Right hindlimb (tissue), 1 donor: ENCODE measurements at regions not wholly inside any gene's neighbourhood (a gene's known extent, or its start where the extent isn't known, plus 50 kb on each side); places are given as distances from the start of the nearest gene placed in this dataset.

ENCODE experiments used
- DNase-seq: peaks from one replicate; pipeline ENCODE4 v3.0.0-alpha.2; 2018

DNA sequence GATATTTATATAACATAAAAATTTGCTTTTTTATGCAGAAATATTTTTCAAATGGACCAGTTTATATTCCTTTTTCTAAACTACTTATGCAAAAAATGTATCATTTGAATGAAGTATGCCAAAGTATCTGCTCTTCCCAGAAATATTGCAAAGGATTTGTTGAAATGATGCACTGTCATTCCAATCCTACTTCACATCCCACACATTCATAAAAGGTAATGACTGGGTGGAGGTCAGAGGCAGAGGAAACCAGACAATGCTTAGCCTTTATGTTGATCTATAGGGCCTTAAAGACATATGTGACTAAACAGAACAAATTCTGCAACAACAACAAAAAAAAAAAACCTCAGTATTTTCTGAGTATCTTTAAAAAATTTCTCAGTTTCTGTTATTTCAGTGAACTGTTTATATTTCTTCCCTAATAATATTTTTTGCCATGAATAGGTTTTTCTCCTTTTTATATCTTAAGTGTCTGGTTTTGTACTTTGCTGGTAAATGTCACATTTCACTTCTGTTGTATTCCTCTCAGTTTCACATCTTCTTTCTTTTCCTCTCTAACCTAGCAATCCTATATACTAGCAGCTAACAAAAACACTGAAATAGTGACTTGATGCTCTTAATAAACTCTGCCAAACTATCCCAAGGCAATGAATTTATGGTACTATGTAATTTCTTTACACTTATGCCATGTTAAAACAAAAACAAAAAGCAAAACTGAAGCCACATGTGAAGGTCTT lies 374.1 kb downstream of the BCKDHB start:
- no peak for DNase-seq

DNA sequence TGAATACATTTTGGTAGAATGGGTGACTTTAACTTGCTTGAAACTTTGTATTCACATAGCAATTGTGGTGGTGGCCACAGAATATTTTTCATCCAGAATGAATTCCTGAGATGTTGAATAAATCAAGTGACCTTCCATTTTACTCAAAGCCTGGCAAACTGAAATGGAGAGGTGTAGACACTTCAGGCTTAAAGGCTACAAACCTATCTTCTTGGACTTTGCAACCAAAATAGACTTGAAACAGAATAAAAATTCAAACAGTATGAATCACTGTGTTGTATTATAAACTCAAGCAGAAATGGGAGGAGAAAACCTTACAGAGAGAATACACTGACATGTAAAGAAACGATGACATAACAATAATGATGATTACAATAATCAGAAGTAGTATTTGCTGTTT lies 371.6 kb downstream of the BCKDHB start:
- DNase-seq: no peak

DNA sequence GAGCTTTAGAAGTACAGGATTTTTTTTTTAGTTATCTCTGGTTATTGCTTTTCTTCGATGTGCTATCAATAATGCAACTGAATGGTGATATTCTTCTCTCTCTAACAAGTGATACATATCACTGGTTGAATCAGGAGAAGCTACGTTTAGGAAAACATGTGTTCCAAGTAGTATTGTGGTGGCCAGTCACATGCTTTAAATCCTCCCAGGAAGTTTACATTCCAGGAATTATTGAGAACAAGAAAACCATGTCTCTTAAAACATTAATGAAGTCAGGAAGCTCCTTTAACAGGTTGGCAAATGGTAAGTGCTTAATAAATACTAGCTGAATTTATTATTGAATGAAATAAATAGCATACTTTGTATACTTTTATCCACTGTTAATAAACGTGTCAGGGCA lies 371.1 kb downstream of the BCKDHB start:
- DNase-seq: no peak

DNA sequence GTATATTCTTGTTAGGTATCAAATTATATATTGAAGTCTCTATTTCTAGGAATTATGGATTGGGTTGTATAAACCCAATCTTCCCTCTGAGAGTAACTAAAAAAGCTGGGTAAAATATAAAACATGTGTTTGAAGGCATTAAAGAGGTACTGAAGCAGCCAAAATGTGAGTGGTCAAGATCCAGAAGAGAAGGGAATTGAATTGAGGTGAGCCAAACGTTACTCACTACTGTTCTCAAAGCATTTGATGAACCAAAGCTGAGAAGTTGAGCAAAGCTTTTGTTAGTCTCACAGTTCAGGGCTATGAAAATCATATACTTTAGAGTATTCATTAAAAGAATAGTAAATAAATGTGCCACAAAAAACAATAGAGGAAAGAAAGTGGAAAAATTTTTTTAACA lies 365.8 kb downstream of the BCKDHB start:
- DNase-seq: no peak

DNA sequence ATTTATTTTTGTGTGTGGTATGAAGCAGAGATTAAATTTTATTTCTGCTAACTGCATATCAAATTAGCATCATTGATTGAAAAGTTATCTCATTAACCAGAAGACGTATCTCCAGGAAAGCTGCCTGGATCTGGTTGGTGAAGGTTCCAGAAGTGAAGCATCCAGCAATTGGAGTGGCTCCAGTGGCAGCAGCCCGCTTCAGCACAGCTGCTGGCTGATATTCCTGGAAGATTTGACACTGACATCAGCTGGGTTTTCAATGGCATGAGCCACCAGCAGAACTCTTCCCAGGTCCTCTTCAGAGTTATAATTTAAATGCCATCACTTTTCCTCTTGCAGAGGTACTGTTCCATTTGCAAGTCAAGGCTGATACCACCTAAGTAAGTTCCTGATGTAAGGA lies 363.5 kb downstream of the BCKDHB start:
- peak; percentile 29 for DNase-seq

DNA sequence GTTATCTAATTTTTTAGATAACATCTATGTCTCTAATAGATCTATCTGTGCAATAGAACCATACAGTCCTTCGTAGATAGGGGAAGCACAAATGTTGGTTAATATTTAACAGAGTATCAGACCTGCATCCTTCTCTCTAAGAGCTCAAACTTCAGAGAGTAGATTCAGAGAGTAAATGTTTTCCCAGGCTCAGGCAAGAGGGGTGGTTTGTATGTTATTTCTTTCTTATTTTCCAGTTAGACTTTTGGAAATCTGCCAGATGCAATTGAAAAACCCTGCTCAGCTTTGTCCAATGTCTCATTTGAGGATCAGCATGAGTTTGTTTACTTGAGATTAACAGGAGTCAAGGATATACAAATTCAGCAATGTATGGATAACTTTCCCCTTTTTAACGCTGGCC lies 361.9 kb downstream of the BCKDHB start:
- no peak for DNase-seq

DNA sequence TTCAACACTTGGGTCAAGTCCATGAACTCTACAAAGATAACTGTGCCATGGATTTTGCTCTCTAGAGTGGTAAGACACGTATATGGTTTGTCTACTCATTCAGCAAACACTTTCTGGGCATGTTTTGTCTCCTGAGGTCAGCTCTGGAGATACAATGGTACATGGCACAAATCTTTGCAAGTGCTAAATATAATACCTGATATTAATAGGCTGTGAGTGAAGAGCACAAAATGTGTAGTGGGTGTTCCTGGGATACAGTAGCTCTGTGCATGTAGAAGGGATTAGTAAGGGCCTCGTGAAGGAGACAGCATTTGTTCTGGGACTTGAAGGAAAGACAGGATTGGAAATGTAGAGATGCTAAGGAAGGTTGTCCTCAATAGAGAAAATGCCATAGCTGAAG lies 360.9 kb downstream of the BCKDHB start:
- DNase-seq: no peak

DNA sequence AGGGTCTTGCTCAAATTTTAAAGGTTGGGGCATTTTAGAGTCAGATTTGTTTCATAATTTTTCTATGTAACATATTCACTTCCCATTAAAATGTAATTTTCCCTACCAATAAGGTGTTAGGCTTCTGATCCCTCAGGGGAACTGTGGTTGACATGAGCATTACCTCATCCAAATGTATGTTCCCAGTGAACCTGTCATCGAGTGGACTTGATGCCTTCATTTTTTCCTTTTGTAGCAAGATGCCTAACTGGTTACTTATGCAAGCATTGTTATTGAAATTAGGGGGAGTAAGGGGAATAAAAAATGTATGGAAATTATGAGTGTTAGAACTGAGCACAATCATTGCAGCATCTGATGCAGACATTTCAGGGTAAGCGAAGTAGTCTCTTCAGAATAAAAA lies 360.5 kb downstream of the BCKDHB start:
- DNase-seq: no peak

DNA sequence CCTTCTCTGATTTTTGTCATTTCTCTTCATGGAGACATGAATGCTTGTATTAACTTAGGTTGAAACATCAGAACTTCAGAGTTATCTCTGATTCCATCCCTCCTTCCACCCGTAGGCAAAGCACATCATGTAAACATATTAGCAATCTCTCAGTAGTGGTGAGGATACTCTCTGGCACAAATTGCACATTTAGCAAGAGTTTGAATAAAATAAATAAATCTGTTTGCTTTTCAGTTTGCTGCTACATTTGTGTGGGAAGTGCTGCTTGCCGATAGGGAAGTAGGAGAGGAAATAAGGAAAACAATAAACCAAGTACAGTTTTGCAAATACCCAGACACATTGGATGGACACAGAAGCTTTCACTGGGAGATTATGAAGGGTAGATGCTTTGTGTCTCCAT lies 359.0 kb downstream of the BCKDHB start:
- DNase-seq: no peak

DNA sequence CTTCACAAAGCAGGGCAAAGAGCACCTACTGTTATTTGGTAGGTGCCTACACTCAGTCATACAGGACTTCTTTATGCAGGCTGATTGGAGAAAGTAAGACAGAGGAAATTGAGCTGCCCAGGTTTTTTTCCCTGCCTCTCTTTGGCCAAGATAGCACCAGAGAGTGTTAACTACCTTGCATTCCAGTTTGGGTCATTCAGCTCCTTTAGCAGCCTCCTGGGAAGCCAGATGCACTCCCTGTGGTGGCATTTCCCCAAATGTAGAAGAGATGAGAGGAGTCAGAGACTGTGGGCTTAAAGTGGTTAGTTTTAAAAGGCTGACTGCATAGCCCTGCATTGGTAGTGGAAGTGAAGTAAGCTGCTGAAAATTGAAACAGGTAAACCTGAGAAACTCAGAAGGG lies 358.4 kb downstream of the BCKDHB start:
- DNase-seq: no peak

DNA sequence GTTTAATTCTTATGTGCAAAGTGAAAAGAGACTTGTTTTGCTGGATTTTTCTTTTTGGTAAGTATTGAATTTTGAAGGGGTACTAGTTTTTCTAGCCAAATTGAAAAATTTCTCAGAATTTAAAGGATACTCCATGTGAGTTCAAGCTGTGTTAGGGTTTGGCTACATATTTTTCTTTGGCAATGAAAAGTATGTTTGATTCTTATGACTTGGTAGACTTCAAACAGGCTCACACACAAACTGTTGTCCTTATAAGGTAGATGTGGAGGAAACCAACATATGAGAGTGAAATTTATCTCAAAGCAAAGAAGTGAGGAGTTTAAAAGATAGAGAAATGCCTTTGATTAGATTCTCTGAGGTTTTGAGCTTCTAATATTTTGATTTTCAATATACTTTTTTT lies 356.7 kb downstream of the BCKDHB start:
- DNase-seq: no peak

DNA sequence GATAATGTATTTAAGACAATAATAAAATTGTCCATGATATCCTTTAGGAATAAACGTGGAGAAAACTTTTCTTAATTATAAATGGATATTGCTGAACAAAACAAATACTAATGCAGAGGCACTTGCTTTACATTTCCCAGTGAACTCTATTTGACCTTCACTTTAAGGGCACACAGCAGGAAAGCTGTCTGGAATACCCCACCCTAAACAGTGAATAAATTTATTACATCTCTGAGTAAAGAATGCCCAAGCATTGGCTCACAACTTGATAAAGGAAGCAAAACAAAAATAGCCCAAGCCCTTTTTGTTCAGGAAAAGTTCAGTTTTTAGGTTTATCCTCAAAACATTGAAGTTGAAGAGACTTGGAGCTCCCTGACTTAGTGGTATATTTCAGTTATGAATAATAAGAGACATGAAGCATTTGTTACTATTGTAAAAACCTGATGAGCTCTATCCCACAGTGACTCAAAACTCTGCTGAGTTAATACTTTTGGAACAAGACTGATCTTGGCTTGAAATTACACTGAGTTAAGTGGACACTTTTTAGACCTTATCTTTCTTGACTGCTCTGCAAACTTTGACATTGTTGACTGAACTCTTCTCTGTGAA lies 353.9 kb downstream of the BCKDHB start:
- no peak for DNase-seq

DNA sequence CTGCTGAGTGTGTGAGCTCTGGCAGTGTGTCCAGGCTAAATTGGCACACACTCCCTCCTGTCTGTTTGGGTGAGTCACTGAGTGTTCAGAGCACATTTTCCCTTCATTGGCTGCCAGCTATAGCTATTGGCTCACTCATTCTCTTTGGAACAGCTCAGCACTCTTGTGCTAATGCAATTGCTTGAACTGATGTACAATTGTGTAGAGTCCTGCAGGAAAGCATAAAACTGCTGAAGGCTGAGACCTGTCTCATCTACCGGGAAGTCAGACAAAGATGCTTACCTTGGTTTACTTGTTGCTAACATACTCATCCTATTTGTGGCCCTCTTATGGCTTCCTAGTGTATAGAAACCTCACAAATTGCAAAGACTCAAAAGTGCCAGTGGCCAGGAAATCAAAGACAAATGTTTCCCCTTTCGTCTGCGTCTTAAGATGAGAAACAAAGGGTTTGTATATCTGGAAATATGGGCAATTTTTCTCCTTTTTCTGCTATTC lies 351.0 kb downstream of the BCKDHB start:
- DNase-seq: peak; percentile 92

DNA sequence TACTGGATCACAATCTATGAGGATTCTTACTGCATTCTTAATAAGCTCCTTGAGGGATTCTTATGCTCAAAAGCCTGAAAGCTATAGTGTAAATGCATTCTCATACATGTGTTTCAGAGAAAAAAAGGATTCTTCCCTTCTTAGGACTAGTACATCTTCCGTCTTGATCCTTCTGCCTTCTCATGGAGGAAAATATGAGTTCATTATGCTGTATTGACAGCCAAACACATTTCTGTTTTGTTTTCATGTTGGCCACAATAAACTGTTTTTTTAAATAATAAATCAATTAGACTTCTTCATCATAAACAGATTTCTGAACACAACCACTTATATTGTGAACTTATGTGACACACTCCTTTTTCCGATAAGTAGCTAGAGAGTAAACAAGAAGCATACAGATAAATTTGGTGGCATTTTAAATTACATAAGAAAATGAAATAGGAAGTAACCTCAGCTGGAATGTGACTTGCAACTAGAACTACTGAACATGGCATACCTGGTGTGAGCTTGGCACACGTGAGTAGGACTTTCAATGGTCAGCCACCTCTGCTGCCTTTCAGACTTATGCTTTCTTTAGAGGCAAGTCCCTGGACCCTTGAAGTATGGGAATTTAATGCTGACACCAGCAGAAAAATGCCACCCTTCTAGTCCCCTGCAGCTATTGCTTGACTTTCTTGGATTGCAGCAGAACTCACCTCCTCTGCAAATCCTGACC lies 350.4 kb downstream of the BCKDHB start:
- DNase-seq: no peak

DNA sequence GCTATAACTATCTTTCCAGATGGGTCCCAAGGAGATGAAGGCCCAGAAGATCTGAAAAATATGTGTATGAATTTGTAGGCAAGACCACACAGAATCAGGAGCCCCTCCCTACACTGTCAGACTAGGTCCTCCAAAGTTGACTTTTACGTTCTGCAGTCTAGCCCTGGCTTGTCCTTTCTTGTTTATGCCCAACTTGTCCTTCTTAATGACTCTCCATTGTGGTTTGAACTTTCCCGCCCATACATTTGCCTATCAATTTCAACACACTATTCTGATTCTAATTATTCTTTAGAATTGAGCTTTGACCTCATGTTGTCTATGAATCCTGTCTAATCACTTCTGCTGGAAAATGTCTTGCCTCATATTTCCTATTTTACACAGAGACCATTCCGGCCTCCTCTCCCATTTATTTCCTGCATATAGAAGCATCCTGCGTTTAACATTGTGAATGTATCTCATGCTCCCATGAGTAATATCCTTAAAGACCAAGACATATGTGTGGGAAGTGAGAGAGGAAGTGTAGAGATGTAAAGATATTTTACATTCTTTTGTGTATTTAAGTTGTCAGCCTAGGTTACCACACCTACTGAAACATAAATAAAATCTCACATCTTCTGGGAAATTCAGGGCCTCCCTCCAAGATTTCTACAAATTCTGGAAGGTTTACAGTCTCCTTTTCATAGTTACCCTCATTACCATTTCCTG lies 348.3 kb downstream of the BCKDHB start:
- DNase-seq: no peak

DNA sequence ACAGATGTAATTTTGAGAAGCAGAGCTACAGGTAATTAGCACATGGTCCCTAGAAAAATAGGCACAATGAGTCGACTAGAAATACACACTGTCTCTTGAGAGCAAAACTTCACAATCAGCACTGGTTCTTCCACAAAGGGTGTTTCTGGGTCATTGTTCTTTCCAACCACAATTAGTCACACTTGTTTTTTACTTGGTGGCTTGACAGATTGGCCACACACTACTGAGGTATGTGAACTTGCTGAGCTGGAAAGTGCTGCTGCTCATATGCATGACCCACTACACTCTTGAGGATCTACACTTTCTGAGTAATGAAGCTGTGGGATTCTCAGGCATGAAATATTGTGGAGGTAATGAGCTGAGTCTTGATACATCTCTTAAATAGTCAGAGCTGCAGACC lies 347.7 kb downstream of the BCKDHB start:
- no peak for DNase-seq

DNA sequence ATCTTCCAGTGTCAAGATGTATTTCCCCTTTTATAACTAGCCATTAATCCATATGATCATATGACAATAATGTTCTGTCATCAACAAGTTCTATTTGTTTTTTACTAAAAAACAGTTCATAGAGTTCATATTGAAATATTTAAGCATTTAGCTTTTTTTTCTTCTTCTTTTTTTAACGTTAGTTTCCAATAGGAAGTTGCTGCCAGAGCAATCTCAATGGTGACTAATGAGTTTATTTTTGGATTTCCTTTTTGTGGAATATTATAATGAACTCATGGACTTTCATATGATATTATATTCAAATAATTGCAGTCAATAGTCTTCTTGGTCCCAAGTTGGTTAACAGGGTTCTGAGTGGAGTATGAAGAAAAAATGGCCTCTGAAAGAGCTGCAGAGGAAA lies 343.3 kb downstream of the BCKDHB start:
- DNase-seq: no peak

DNA sequence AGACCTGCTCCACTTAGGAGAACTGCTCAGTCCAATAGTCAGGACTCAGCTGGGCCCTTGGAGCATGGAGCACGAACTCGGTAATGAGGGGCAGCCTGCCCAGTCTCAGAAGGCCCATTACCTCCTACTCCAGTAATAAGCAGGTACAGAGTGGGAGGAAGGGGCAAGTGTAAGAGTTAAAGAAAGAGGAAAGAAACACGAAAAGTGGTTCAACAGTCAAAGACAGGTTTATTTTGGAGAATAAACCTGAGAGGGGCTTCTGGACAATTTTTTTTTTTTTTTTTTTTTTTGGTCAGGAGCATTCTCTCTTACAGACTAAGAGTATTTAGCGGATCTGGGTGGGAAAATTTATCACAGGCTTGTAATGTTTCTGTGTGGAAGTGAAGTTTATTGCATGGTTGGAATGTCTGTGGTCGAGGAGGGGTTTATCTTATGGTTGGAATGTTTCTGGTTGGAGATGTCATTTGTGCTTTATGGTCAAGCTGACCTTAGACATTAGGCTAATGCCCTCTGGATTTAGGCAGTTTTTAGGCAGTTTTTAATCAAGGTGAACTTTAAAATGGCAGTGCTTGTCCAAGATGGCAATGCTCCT lies 340.1 kb downstream of the BCKDHB start:
- no peak for DNase-seq

DNA sequence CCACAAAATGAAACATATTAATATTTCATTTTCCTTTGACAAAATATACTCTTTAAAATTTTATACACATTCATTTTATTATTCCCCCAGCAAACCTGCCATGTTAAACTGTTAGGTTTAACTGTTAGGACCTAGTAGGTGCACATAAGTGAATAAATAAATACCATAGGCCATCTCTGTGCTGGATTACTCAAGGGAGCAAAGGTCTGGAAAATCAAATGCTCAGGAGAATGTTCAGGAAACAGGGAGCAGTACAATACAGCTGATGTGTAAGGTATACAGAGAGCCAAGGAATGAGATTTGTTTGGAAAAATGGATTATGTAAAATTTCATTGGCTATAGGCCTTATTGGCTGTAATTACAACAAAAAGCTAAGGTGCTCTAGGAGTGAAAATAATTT lies 339.3 kb downstream of the BCKDHB start:
- DNase-seq: no peak

DNA sequence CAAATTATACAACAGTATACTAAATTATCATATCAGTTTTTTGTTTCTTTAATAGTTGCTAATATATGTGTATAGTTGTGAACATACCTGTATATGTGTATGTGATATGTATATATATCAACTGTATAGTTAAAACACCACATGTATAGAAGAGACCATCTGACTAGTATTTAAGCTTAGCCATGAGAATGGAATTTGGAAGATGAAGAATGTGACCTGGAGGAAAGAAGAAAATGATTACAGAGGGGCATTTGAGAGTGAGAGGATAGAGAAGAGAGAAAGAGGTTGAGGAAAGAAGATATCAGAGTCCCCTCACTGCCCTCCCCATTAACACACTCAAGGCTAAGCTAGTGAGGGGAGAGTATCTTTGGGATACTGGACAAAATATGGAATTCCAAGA lies 335.9 kb downstream of the BCKDHB start:
- no peak for DNase-seq

DNA sequence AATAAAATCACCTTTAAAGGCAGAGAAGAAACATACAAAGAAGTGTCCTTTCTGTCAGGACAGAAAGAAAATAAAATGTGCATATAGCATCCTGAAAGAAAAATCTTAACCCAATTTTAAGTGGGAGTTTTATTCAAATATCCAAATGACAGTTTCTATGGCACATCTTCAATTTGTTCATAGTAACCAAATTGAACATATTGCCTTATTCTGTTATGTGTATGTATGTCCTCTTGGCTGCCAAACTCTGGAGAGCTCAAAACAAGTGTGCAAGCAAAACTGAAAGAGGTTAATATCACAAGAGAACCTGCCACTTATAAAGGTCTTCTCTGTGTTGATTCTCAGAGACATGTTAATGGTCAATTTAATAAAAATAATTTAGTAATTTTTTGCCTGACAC lies 334.7 kb downstream of the BCKDHB start:
- DNase-seq: no peak

DNA sequence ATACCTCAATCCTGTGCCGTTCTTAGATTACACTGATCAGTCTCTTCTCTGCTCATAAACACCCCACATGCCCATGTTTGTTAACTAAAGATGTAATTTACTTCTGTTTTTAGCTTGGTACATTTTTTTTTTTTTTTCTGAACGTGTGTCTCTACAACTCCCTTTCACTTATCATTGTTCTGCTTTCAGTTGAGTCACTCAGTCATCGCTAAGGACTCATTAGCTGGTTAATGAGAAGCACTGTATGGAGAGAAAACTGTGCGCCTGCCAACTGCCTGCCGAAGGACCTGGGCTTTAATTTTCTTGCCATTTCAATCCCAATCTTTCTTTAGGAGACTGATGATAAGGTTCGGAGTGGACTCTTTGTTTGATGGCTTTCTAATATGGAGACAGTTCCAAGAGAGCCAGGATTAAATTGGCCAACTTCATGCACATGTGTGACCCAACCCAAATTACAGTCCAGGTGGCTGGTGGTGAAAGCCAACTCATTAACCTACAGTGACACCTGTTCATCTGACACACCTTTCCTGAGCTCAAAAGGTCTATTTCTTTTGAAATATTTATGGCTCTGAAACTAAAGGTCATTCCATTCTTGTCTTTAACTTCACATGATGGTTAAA lies 334.1 kb downstream of the BCKDHB start:
- no peak for DNase-seq
